Right ventricle myocardium superior (tissue), 1 donor: ENCODE measurements at regions not wholly inside any gene's neighbourhood (a gene's known extent, or its start where the extent isn't known, plus 50 kb on each side); places are given as distances from the start of the nearest gene placed in this dataset.

ENCODE experiments used
- ATAC-seq: fragments of 200-7000 bp; cut with Tn5 transposase; one replicate; pipeline ENCODE4 v1.9.1; 2020; ENCODE audit warnings: mild to moderate bottlenecking; ENCODE audit not compliant: poor library complexity
- DNase-seq: peaks from one replicate; pipeline ENCODE4 v3.0.0-alpha.2; 2020
- intact Hi-C: fragments of 100-400 bp; cut with DNase I; formaldehyde crosslinking; loops from one replicate; pipeline ENCODE4 v1.11.2; 2022
- donor health status: DM: no; HTN: yes; CAD: no; lungs with severe emphysema.

DNA sequence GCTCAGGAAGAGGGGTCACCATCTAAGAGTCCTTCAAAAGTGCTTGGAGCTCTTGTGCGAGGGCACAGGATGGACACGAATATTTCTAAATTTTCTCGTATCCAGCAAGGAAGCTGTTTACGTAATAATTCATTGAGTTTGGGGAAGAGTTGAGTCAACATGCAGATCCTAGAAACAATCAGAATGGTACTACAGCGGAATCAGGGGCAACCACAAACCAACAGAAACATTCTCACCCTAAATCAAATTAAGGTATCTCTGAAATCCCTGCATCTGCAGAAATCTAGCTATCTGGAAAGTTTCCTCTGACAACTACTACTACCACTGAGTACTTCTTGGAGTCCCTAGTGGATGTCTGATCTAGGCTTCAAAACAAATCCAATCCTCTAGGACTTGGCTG is 352.4 kb downstream of the LTN1 start:
- ATAC-seq (no peak), DNase-seq (no peak)
- intact Hi-C loops, result no loop called here

DNA sequence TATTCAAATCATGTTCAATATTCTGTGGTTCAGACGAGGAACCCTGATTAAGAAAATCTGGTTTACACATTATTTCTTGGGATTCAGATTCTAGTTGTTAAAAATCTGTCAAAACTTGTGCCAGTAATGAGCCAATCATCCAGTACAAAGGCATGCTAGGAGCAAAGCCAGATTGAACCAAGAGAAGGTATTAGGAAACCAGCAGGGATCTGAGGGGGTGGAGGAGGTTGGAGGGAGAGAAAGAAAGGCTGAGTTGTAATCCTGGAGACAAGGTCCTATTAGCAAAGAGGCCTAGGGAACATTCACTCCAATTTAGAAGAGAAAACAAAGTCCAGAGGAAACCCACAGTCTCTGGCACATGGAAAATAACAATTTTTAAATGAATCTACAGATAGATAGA is 352.9 kb downstream of the LTN1 start:
- DNase-seq (no peak), ATAC-seq (no peak)
- intact Hi-C loops, result no loop called here

DNA sequence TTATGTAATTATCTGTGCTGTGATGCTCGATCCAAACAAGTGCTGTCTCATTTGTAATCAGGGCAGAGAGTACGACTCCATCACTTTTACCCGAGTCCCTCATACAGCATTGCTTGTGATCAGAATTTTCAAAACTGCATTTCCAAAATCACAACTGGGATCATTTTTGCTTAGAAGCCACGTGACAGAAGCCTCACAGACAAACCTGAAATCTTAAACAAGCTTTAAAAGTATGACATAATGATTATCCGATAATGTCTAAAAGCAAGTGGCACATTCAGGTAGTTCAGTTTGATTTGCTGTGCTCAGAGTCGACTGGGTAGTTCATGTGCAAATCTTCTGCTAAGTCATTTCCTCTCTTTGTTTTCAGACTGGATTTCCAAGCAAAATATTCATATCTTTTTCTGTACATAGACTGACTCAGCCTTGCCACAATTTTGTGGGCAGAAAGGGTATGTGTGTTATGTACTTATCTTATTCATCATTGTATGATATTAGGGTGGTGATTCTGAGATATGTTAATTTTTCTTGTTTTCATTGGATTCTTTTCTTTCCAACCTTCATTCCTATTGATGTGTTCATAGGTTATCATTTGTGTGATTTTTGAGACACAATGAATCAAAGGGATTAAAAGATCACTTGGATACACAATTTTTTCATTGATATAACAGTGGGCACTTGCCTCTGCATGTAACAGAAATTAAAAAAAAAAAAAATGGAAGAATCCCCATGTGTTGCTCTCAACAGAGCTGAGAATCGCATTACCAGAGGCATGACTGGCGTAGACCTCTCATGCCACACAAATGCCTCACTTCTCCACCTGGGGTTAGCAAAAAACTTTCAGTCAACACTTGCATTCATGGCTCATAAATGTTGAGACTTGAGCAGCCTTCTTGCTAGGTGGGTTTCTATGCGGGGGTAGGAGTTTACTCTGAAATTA is 355.7 kb downstream of the LTN1 start:
- ATAC-seq (no peak), DNase-seq (no peak)
- intact Hi-C loops, result no loop called here

GRCh38 chr21:28635541-28635940 is 357.1 kb downstream of the LTN1 start:
- DNase-seq (no peak), ATAC-seq (no peak)
- intact Hi-C loops, result no loop called here

- ATAC-seq (peak; percentile 48), DNase-seq (peak; percentile 61)
- intact Hi-C loops, result no loop called here
Measured at GRCh38 chr21:28633839-28634555, 358.7 kb downstream of the LTN1 start.

GRCh38 chr21:28632755-28633408 is 359.8 kb downstream of the LTN1 start:
- ATAC-seq, result peak; percentile 66
- intact Hi-C loops, result no loop called here

DNA sequence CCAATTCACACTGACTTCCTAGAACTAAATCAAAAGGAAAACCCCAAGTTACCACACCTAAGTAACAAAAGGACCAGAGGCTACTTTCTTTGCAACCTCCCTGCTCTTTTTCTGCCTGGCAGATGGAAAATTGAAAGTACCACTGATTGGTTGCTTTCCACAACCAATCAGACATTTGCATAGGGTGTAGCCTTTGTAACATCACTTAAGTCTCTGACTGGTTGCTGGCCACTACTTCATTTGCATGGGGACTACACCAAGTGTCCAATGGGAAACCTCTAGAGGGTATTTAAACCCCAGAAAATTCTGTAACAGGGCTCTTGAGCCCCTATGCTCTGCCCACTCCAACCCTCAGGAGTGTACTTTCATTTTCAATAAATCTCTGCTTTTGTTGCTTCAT is 365.0 kb downstream of the LTN1 start:
- DNase-seq (no peak), ATAC-seq (no peak)
- intact Hi-C loops, result no loop called here

More at GRCh38 chr21:28632755-28633408, 359.8 kb downstream of the LTN1 start:
- no peak for DNase-seq

GRCh38 chr21:28627261-28627660 is 365.4 kb downstream of the LTN1 start:
- intact Hi-C loops, result no loop called here
- no peak for ATAC-seq
- no peak for DNase-seq

- intact Hi-C loops, result no loop called here
- no peak for DNase-seq
- no peak for ATAC-seq
Measured at GRCh38 chr21:28624626-28625025, 368.1 kb downstream of the LTN1 start.

GRCh38 chr21:28617300-28617699 is 375.4 kb downstream of the LTN1 start:
- intact Hi-C loops, result no loop called here
- no peak for DNase-seq
- ATAC-seq, result peak; percentile 77

- ATAC-seq (no peak), DNase-seq (no peak)
- intact Hi-C loops, result no loop called here
Measured at GRCh38 chr21:28615276-28615675, 377.4 kb downstream of the LTN1 start.

DNA sequence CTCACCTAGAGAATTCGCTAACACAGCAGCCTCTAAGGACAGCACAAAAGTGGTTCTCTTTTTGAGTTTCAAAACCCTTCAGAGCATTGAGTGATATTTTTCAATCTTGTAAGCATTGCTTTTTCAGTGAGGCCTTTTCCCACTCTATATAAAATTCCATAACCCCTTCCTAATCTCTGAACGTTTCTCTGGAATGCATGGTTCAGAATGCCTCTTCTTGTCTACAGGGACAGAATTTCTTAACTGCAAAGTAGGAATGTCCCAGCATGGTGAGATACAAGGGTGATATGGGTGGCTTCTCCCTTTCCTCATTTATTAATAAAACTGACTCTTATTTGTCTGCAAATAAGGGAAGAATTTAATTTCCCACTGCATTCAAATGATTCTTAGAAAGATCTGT is 377.9 kb downstream of the LTN1 start:
- ATAC-seq (no peak), DNase-seq (no peak)
- intact Hi-C loops, result no loop called here

DNA sequence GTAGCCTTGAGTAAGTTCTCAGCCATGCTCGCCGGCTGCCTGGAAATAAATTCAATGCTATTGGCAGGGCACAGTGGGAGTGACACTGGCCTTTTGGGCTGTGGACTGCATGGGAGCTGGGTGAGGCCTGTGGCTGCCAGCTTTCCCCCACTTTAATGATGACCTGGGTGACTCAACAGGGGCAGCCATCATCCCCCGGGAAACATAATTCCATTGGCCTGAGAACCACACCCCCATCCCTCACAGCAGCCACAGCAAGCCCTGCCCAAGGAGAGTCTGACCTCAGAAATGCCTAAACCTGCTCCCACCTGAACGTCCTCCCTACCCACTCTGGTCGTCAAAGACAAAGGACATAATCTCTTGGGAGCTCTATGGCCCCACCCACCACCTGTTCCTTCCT is 384.0 kb downstream of the LTN1 start:
- DNase-seq, result no peak
- intact Hi-C loops, result no loop called here
- no peak for ATAC-seq

GRCh38 chr21:28607545-28607944 is 385.1 kb downstream of the LTN1 start:
- no peak for ATAC-seq
- intact Hi-C loops, result no loop called here
- DNase-seq, result no peak

GRCh38 chr21:28604946-28605537 is 387.6 kb downstream of the LTN1 start:
- intact Hi-C loops, result no loop called here
- ATAC-seq, result peak; percentile 59

DNA sequence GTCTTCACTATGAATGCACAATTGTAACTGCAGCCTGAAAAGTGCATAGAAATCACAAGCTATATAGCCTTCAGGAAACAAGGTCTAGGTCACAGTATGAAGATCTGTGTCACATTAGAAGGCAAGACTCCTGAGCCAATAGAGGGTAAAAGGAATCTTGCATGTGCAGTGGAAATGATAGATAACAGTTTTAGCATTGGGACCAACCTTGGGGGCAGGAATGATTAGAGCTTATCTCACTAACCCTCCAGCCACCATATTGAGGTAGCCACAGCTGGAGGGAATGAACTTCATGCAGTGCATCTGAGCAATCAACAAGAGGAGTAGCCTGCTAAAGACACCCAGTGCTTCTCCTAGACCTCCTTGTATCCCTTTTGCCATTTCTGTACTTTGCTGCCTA is 390.1 kb downstream of the LTN1 start:
- intact Hi-C loops, result no loop called here

More at GRCh38 chr21:28604946-28605537, 387.6 kb downstream of the LTN1 start:
- DNase-seq, result no peak

DNA sequence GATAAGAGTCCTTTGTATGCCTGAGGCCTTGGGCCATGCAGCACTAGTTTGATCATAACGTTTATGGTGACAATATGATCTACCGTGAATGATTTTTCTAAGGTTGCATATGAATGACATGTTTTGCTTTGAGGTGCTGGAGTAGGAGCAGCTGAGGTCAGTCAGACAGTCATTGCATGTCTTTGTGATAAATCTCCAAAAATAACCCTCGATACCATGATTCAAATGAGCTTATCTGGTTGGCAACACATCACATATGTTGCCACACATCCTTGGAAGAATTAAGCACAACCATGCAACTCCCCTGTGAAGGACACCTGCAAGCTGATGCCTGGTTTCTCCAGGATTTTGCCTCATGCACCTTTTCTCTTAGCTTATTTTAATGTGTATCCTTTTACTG is 394.5 kb downstream of the LTN1 start:
- intact Hi-C loops, result no loop called here
- ATAC-seq (peak; percentile 73), DNase-seq (no peak)

More for the DNA sequence above, 390.1 kb downstream of the LTN1 start:
- no peak for ATAC-seq
- DNase-seq, result no peak

- DNase-seq (no peak), ATAC-seq (no peak)
- intact Hi-C loops, result no loop called here
Measured at GRCh38 chr21:28592205-28592865, 400.3 kb downstream of the LTN1 start.

GRCh38 chr21:28590676-28591075 is 402.0 kb downstream of the LTN1 start:
- no peak for ATAC-seq
- intact Hi-C loops, result no loop called here
- no peak for DNase-seq
